ENCODE measurements at regions not wholly inside any gene's neighbourhood (a gene's known extent, or its start where the extent isn't known, plus 50 kb on each side); places are given as distances from the start of the nearest gene placed in this dataset.
A peak's percentile ranks its signal among the peaks of the same experiment; 100 is the strongest.

GRCh38 chr2:860259-860855 is 90.3 kb upstream of the SNTG2 start:
- no peak for DNase-seq (ENCODE audit: low spot score)

- DNase-seq (ENCODE audit: low spot score): no peak
These were observed 92.0 kb upstream of the SNTG2 start for GRCh38 chr2:858646-859045.

- DNase-seq (ENCODE audit: low spot score): no peak
These were observed 92.7 kb upstream of the SNTG2 start for GRCh38 chr2:857937-858336.

- no peak for DNase-seq (ENCODE audit: low spot score)
These were observed 93.6 kb upstream of the SNTG2 start for GRCh38 chr2:857081-857480.

- no peak for DNase-seq (ENCODE audit: low spot score)
These were observed 94.2 kb upstream of the SNTG2 start for GRCh38 chr2:856456-856855.

GRCh38 chr2:856041-856440 is 94.6 kb upstream of the SNTG2 start:
- DNase-seq (ENCODE audit: low spot score): no peak

GRCh38 chr2:855177-855576 is 95.5 kb upstream of the SNTG2 start:
- peak; percentile 4 for DNase-seq (ENCODE audit: low spot score)

- no peak for DNase-seq (ENCODE audit: low spot score)
These were observed 96.2 kb upstream of the SNTG2 start for GRCh38 chr2:854460-854859.

- no peak for DNase-seq (ENCODE audit: low spot score)
These were observed 97.3 kb upstream of the SNTG2 start for GRCh38 chr2:853203-853870.

GRCh38 chr2:852168-852567 is 98.5 kb upstream of the SNTG2 start:
- no peak for DNase-seq (ENCODE audit: low spot score)

- DNase-seq (ENCODE audit: low spot score): no peak
These were observed 99.0 kb upstream of the SNTG2 start for GRCh38 chr2:851680-852079.

- no peak for DNase-seq (ENCODE audit: low spot score)
These were observed 99.6 kb upstream of the SNTG2 start for GRCh38 chr2:851078-851477.

- no peak for DNase-seq (ENCODE audit: low spot score)
These were observed 100.2 kb upstream of the SNTG2 start for GRCh38 chr2:850429-850828.

- DNase-seq (ENCODE audit: low spot score): no peak
These were observed 102.5 kb upstream of the SNTG2 start for GRCh38 chr2:848099-848498.

- no peak for DNase-seq (ENCODE audit: low spot score)
These were observed 103.0 kb upstream of the SNTG2 start for GRCh38 chr2:847669-848068.

- DNase-seq (ENCODE audit: low spot score): no peak
These were observed 105.9 kb upstream of the SNTG2 start for GRCh38 chr2:844715-845114.

GRCh38 chr2:842151-842803 is 108.4 kb upstream of the SNTG2 start:
- no peak for DNase-seq (ENCODE audit: low spot score)

GRCh38 chr2:841036-841435 is 109.6 kb upstream of the SNTG2 start:
- no peak for DNase-seq (ENCODE audit: low spot score)

GRCh38 chr2:834233-834632 is 116.4 kb upstream of the SNTG2 start:
- no peak for DNase-seq (ENCODE audit: low spot score)

- no peak for DNase-seq (ENCODE audit: low spot score)
These were observed 117.5 kb upstream of the SNTG2 start for GRCh38 chr2:833180-833579.

GRCh38 chr2:832635-833034 is 118.0 kb upstream of the SNTG2 start:
- DNase-seq (ENCODE audit: low spot score): no peak

- no peak for DNase-seq (ENCODE audit: low spot score)
These were observed 119.0 kb upstream of the SNTG2 start for GRCh38 chr2:831622-832021.

GRCh38 chr2:831225-831536 is 119.5 kb upstream of the SNTG2 start:
- DNase-seq (ENCODE audit: low spot score): no peak

Measured in kidney capillary endothelial cell (primary cell).